Chondrocyte (in vitro differentiated cells): ENCODE measurements at regions not wholly inside any gene's neighbourhood (a gene's known extent, or its start where the extent isn't known, plus 50 kb on each side); places are given as distances from the start of the nearest gene placed in this dataset.

Experiments
- DNase-seq: peaks from one replicate; pipeline ENCODE4 v3.0.0; 2021; ENCODE audit warnings: mixed read lengths, low spot score
- H3K27ac Mint-ChIP-seq: one replicate; pipeline ENCODE4 v1.8.0; 2021; ENCODE audit warnings: mild to moderate bottlenecking, moderate library complexity, mixed read lengths; ENCODE audit not compliant: unreplicated experiment
- H3K27me3 Mint-ChIP-seq: 2 replicates; pipeline ENCODE4 v1.8.0; 2021; ENCODE audit warnings: low read depth, mixed read lengths
- H3K36me3 Mint-ChIP-seq: 2 replicates; pipeline ENCODE4 v1.8.0; 2021; ENCODE audit warnings: low read depth, mixed read lengths
- H3K4me1 Mint-ChIP-seq: 2 replicates; pipeline ENCODE4 v1.8.0; 2021; ENCODE audit warnings: low read depth, mild to moderate bottlenecking, mixed read lengths
- H3K4me3 Mint-ChIP-seq: one replicate; pipeline ENCODE4 v1.8.0; 2021; ENCODE audit warnings: mild to moderate bottlenecking, moderate library complexity, mixed read lengths; ENCODE audit not compliant: unreplicated experiment
- H3K9me3 Mint-ChIP-seq: 2 replicates; pipeline ENCODE4 v1.8.0; 2021; ENCODE audit warnings: low read depth, mixed read lengths
- TF ChIP-seq, protein P1 (sequence below): fragments of 200-600 bp; sonication (generic); IDR thresholded peaks from 2 replicates; pipeline ENCODE4 v1.5.0; 2021; ENCODE audit warnings: antibody characterized with exemption, mild to moderate bottlenecking, moderate library complexity

DNA sequence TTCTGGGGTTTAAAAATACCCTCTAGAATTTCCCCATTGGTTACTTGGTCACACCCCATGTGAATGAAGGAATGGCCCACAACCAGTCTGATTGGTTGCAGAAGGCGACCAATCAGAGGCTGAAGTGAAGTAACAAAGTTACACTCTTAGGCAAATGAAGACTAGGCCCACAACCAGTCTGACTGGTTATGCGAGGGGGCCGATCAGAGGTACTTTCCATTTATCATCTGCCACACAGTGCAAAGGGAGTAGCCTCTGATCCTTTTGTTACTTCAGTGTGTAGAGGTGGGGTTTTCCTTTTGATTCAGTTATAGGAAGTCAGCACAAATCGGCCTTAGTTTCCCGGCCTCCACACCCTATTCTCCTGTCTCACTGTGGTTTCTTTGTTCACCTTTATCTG, 61.2 kb upstream of the SGK1 start:
- Mint-ChIP-seq H3K4me1 (peaks cover 21% of the 10 kb centered on the region), H3K4me3 (no peak overlapping the region), H3K27ac (no peak overlapping the region), H3K27me3 (no peaks in the 10 kb centered on the region), H3K9me3 (no peaks in the 10 kb centered on the region), H3K36me3 (no peaks in the 10 kb centered on the region)
- DNase-seq: no peak
- TF ChIP-seq, protein P1, sequence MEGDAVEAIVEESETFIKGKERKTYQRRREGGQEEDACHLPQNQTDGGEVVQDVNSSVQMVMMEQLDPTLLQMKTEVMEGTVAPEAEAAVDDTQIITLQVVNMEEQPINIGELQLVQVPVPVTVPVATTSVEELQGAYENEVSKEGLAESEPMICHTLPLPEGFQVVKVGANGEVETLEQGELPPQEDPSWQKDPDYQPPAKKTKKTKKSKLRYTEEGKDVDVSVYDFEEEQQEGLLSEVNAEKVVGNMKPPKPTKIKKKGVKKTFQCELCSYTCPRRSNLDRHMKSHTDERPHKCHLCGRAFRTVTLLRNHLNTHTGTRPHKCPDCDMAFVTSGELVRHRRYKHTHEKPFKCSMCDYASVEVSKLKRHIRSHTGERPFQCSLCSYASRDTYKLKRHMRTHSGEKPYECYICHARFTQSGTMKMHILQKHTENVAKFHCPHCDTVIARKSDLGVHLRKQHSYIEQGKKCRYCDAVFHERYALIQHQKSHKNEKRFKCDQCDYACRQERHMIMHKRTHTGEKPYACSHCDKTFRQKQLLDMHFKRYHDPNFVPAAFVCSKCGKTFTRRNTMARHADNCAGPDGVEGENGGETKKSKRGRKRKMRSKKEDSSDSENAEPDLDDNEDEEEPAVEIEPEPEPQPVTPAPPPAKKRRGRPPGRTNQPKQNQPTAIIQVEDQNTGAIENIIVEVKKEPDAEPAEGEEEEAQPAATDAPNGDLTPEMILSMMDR: no peak

DNA sequence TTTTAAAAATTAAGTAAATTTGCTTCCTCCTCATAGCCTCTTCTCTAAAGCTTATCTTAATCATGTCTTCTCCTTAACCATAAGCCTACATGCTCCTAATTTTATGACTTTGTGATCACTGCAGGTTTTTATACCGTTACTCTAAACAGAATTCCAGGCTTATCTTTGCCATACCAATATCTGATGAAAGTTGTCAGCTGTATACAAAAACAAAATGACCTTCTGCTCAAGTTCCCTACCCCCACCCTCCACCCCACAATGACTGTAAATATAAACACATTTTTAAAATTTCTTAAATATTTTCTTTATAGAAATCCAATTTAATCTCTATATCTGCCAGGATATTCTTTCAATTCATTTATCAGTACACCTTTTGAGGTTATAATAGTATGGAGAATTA, 60.5 kb upstream of the SGK1 start:
- H3K36me3 Mint-ChIP-seq: no peaks in the 10 kb centered on the region
- H3K27me3 Mint-ChIP-seq: no peaks in the 10 kb centered on the region
- H3K27ac Mint-ChIP-seq: no peak overlapping the region

DNA sequence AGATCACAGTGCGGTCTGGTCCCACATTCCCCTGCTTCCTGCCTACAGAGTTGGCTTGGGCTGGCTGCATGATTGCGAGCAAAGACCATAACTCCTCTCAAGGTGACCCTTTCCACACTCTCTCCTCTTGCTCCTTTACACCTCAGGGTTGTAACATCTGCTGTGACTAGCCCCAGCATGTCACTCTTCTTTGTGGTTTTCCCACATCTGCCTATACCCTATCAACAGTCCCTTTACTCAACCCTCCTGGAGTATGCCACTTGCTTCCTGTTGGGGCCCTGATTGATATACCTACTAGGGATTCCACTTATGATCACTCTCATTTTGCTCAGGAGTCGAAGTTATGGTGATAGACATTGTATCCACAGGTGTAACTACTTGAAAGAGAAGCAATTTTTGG, 58.9 kb upstream of the SGK1 start:
- H3K9me3 Mint-ChIP-seq: no peaks in the 10 kb centered on the region
- TF ChIP-seq, protein P1: no peak
- no peak overlapping the region for H3K4me3 Mint-ChIP-seq
- H3K4me1 Mint-ChIP-seq: peaks cover 42% of the 10 kb centered on the region
- H3K36me3 Mint-ChIP-seq: no peaks in the 10 kb centered on the region
- H3K27me3 Mint-ChIP-seq: no peaks in the 10 kb centered on the region
- no peak overlapping the region for H3K27ac Mint-ChIP-seq
- DNase-seq: no peak

More for the DNA sequence above, 60.5 kb upstream of the SGK1 start:
- Mint-ChIP-seq H3K9me3 (no peaks in the 10 kb centered on the region), H3K4me3 (no peak overlapping the region), H3K4me1 (peaks cover 26% of the 10 kb centered on the region)
- TF ChIP-seq, protein P1: no peak
- no peak for DNase-seq

- TF ChIP-seq, protein P1: no peak
- Mint-ChIP-seq H3K27me3 (no peaks in the 10 kb centered on the region), H3K27ac (no peak overlapping the region), H3K9me3 (no peaks in the 10 kb centered on the region), H3K4me1 (peaks cover 40% of the 10 kb centered on the region), H3K4me3 (no peak overlapping the region), H3K36me3 (no peaks in the 10 kb centered on the region)
- no peak for DNase-seq
These were observed 57.3 kb upstream of the SGK1 start for GRCh38 chr6:134375220-134375580.

GRCh38 chr6:134374491-134375219, 56.7 kb upstream of the SGK1 start:
- Mint-ChIP-seq H3K4me3 (no peak overlapping the region), H3K36me3 (no peaks in the 10 kb centered on the region), H3K27ac (peak overlapping the region; percentile 86), H3K9me3 (no peaks in the 10 kb centered on the region), H3K27me3 (no peaks in the 10 kb centered on the region), H3K4me1 (peaks cover 40% of the 10 kb centered on the region)
- TF ChIP-seq, protein P1: no peak
- DNase-seq: no peak
